ENCODE measurements at regions not wholly inside any gene's neighbourhood (a gene's known extent, or its start where the extent isn't known, plus 50 kb on each side); places are given as distances from the start of the nearest gene placed in this dataset.

- DNase-seq: no peak
These were observed 419.5 kb upstream of the CELF4 start for GRCh38 chr18:37985126-37985525.

GRCh38 chr18:37980556-37980955 is 415.0 kb upstream of the CELF4 start:
- DNase-seq: no peak

- DNase-seq: no peak
These were observed 409.8 kb upstream of the CELF4 start for GRCh38 chr18:37975446-37975845.

GRCh38 chr18:37967261-37967660 is 401.7 kb upstream of the CELF4 start:
- DNase-seq: no peak

- no peak for DNase-seq
These were observed 400.0 kb upstream of the CELF4 start for GRCh38 chr18:37965572-37965970.

GRCh38 chr18:37964885-37965571 is 399.4 kb upstream of the CELF4 start:
- DNase-seq: no peak

- no peak for DNase-seq
These were observed 398.2 kb upstream of the CELF4 start for GRCh38 chr18:37963837-37964236.

- no peak for DNase-seq
These were observed 396.8 kb upstream of the CELF4 start for GRCh38 chr18:37962316-37962966.

GRCh38 chr18:37958499-37958898 is 392.9 kb upstream of the CELF4 start:
- DNase-seq: no peak

- DNase-seq: no peak
These were observed 391.3 kb upstream of the CELF4 start for GRCh38 chr18:37956902-37957301.

GRCh38 chr18:37956020-37956419 is 390.4 kb upstream of the CELF4 start:
- no peak for DNase-seq

GRCh38 chr18:37955201-37955600 is 389.6 kb upstream of the CELF4 start:
- no peak for DNase-seq

- DNase-seq: no peak
These were observed 388.3 kb upstream of the CELF4 start for GRCh38 chr18:37953876-37954275.

- no peak for DNase-seq
These were observed 382.9 kb upstream of the CELF4 start for GRCh38 chr18:37948471-37948870.

- DNase-seq: no peak
These were observed 380.7 kb upstream of the CELF4 start for GRCh38 chr18:37946324-37946723.

GRCh38 chr18:37944700-37945270 is 379.2 kb upstream of the CELF4 start:
- no peak for DNase-seq

- DNase-seq: no peak
These were observed 371.7 kb upstream of the CELF4 start for GRCh38 chr18:37937287-37937686.

GRCh38 chr18:37935086-37935485 is 369.5 kb upstream of the CELF4 start:
- DNase-seq: no peak

- DNase-seq: no peak
These were observed 365.0 kb upstream of the CELF4 start for GRCh38 chr18:37930640-37931039.

GRCh38 chr18:37922162-37922561 is 356.6 kb upstream of the CELF4 start:
- DNase-seq: no peak

- DNase-seq: no peak
These were observed 355.3 kb upstream of the CELF4 start for GRCh38 chr18:37920865-37921264.

- DNase-seq: no peak
These were observed 347.5 kb upstream of the CELF4 start for GRCh38 chr18:37913051-37913450.

- DNase-seq: no peak
These were observed 336.7 kb upstream of the CELF4 start for GRCh38 chr18:37902344-37902743.

- no peak for DNase-seq
These were observed 334.7 kb upstream of the CELF4 start for GRCh38 chr18:37900326-37900725.

- DNase-seq: no peak
These were observed 324.4 kb upstream of the CELF4 start for GRCh38 chr18:37889963-37890362.
